Loucy (cell line): ENCODE measurements at regions not wholly inside any gene's neighbourhood (a gene's known extent, or its start where the extent isn't known, plus 50 kb on each side); places are given as distances from the start of the nearest gene placed in this dataset.

Experiments used
- EZH2phosphoT487 ChIP-seq: fragments of 200-600 bp; IDR thresholded peaks from 2 replicates; pipeline ENCODE4 v1.6.1; 2018; ENCODE audit warnings: antibody characterized with exemption, mild to moderate bottlenecking, moderate library complexity, borderline replicate concordance
- TF ChIP-seq, protein P1 (sequence below): fragments of 200-600 bp; sonication (generic); conservative IDR thresholded peaks from 2 replicates; pipeline ENCODE4 v1.5.1; 2014; ENCODE audit warnings: mild to moderate bottlenecking, antibody characterized with exemption, low read length

DNA sequence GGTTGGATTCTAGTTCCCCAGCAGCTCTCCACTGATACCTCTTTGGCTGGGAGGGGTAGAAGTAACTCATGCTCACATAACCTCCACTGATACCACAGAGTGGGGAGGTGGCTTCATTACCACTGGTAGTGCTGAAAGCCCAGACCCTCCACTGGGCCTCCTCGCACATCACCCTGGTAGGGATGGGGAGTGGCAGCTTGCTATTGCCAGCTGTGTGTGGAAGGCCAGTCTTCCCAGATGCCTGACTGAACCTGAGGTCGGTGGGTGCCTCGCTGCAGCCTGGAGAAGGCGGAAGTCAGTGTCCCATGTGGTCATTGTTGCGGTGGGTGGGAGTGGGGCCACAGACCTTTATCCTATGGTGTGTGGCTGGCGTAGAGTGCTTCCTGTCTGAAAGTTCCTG is 138.0 kb downstream of the TAF11L14 start:
- TF ChIP-seq, protein P1, sequence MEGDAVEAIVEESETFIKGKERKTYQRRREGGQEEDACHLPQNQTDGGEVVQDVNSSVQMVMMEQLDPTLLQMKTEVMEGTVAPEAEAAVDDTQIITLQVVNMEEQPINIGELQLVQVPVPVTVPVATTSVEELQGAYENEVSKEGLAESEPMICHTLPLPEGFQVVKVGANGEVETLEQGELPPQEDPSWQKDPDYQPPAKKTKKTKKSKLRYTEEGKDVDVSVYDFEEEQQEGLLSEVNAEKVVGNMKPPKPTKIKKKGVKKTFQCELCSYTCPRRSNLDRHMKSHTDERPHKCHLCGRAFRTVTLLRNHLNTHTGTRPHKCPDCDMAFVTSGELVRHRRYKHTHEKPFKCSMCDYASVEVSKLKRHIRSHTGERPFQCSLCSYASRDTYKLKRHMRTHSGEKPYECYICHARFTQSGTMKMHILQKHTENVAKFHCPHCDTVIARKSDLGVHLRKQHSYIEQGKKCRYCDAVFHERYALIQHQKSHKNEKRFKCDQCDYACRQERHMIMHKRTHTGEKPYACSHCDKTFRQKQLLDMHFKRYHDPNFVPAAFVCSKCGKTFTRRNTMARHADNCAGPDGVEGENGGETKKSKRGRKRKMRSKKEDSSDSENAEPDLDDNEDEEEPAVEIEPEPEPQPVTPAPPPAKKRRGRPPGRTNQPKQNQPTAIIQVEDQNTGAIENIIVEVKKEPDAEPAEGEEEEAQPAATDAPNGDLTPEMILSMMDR = no peak
- TF ChIP-seq EZH2phosphoT487 = no peak
